Activated CD4-positive, alpha-beta T cell treated with anti-CD3 and anti-CD28 coated beads, Interleukin-2, amount 10 ng/mL, durations not matched to agents 7 days and 5 days (primary cell): ENCODE measurements at regions not wholly inside any gene's neighbourhood (a gene's known extent, or its start where the extent isn't known, plus 50 kb on each side); places are given as distances from the start of the nearest gene placed in this dataset.

Experiments
- CTCF ChIA-PET: fragments of 350-600 bp; sonication (Branson Sonifier 250); formaldehyde crosslinking; loops from one replicate; lab custom pipeline; 2021; ENCODE audit warnings: antibody characterized with exemption; lab: Charles Lee
- POLR2A ChIA-PET: fragments of 350-600 bp; sonication (Branson Sonifier 250); formaldehyde crosslinking; loops from one replicate; lab custom pipeline; 2021; ENCODE audit warnings: antibody characterized with exemption; lab: Charles Lee
- DNase-seq: peaks from one replicate; pipeline ENCODE4 v3.0.0-alpha.2; 2020
- H3K27ac Mint-ChIP-seq: one replicate; pipeline ENCODE4 v1.8.0; 2021; ENCODE audit warnings: mild to moderate bottlenecking, moderate library complexity, mixed read lengths
- H3K27me3 Mint-ChIP-seq: one replicate; pipeline ENCODE4 v1.8.0; 2021; ENCODE audit warnings: mixed read lengths
- H3K36me3 Mint-ChIP-seq: one replicate; pipeline ENCODE4 v1.8.0; 2021; ENCODE audit warnings: low read depth, mixed read lengths
- H3K4me1 Mint-ChIP-seq: one replicate; pipeline ENCODE4 v1.8.0; 2021; ENCODE audit warnings: mixed read lengths
- H3K4me3 Mint-ChIP-seq: one replicate; pipeline ENCODE4 v1.8.0; 2021; ENCODE audit warnings: mild to moderate bottlenecking, moderate library complexity, mixed read lengths
- H3K9me3 Mint-ChIP-seq: one replicate; pipeline ENCODE4 v1.8.0; 2021; ENCODE audit warnings: mixed read lengths

DNA sequence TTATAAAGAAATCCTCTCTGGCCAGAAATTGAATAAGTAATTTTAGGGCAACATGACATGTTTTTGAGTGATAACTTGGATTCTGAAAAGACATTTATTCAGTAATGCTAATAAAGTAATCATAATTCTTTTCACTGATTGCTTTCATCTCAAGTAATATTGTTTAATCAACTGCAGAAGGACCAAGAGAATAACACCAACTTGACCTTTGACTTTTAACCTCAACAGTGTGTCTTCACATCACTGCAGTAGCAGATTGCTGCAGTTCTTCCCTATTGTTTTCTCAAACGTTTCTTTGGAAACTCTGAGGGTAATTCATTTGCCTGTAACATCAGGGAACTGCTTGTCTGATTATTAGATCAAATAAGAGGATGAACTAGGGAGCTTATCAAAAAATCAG is 104.9 kb upstream of the UPP2 start:
- no peak overlapping the region for H3K4me3 Mint-ChIP-seq
- ChIA-PET CTCF (no interaction called here), POLR2A (no interaction called here)
- DNase-seq, result no peak
- H3K36me3 Mint-ChIP-seq, result no peaks in the 10 kb centered on the region
- H3K4me1 Mint-ChIP-seq, result no peaks in the 10 kb centered on the region
- peaks cover 5% of the 10 kb centered on the region for H3K9me3 Mint-ChIP-seq
- H3K27me3 Mint-ChIP-seq, result no peaks in the 10 kb centered on the region
- no peak overlapping the region for H3K27ac Mint-ChIP-seq

GRCh38 chr2:157995117-157995516 is 106.6 kb upstream of the UPP2 start:
- POLR2A ChIA-PET, result no interaction called here
- DNase-seq, result no peak
- no peaks in the 10 kb centered on the region for H3K27me3 Mint-ChIP-seq
- H3K27ac Mint-ChIP-seq, result no peak overlapping the region
- CTCF ChIA-PET, result no interaction called here
- no peaks in the 10 kb centered on the region for H3K36me3 Mint-ChIP-seq
- H3K4me1 Mint-ChIP-seq, result no peaks in the 10 kb centered on the region
- H3K9me3 Mint-ChIP-seq, result peaks cover 5% of the 10 kb centered on the region
- H3K4me3 Mint-ChIP-seq, result no peak overlapping the region

- no peak overlapping the region for H3K4me3 Mint-ChIP-seq
- no peak overlapping the region for H3K27ac Mint-ChIP-seq
- H3K4me1 Mint-ChIP-seq, result no peaks in the 10 kb centered on the region
- peaks cover 2% of the 10 kb centered on the region for H3K9me3 Mint-ChIP-seq
- H3K27me3 Mint-ChIP-seq, result no peaks in the 10 kb centered on the region
- CTCF ChIA-PET, result interaction anchor here (0.5 kb wide), 1 partner anchor 962 kb away, joined by 3 read pairs; no protein-coding TSS in a partner anchor
- POLR2A ChIA-PET, result no interaction called here
- no peaks in the 10 kb centered on the region for H3K36me3 Mint-ChIP-seq
- no peak for DNase-seq
Observed at GRCh38 chr2:157991932-157992331, 109.7 kb upstream of the UPP2 start.

DNA sequence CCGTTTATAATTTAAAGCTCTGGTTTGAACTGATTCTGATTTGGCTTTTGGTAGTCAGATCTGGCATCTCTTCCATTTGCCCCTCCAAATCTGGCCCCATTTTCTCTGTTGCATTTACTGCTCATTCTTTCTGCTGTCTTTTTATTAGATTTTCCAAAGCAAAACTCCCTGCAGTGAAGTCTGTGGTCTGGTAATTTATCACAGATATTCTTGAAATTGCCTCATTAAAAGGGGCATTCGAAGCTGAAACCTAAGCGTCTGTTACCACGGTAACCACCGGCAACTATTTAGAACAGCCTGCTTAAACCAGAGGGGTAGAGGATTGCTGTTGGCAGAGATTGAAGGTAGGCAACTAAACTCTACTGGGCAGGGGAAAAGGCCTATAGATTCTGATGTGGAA is 111.5 kb upstream of the UPP2 start:
- DNase-seq, result no peak
- no peaks in the 10 kb centered on the region for H3K27me3 Mint-ChIP-seq
- no peak overlapping the region for H3K4me3 Mint-ChIP-seq
- no peaks in the 10 kb centered on the region for H3K36me3 Mint-ChIP-seq
- POLR2A ChIA-PET, result no interaction called here
- no peak overlapping the region for H3K27ac Mint-ChIP-seq
- no peaks in the 10 kb centered on the region for H3K4me1 Mint-ChIP-seq
- peaks cover 6% of the 10 kb centered on the region for H3K9me3 Mint-ChIP-seq
- CTCF ChIA-PET, result no interaction called here

- no peak overlapping the region for H3K4me3 Mint-ChIP-seq
- CTCF ChIA-PET, result no interaction called here
- no peaks in the 10 kb centered on the region for H3K27me3 Mint-ChIP-seq
- no peaks in the 10 kb centered on the region for H3K36me3 Mint-ChIP-seq
- H3K9me3 Mint-ChIP-seq, result peaks cover 6% of the 10 kb centered on the region
- POLR2A ChIA-PET, result no interaction called here
- DNase-seq, result no peak
- H3K4me1 Mint-ChIP-seq, result no peaks in the 10 kb centered on the region
- no peak overlapping the region for H3K27ac Mint-ChIP-seq
Observed at GRCh38 chr2:157989227-157989626, 112.4 kb upstream of the UPP2 start.

GRCh38 chr2:157986761-157987160 is 110.6 kb upstream of the ACVR1 start:
- Mint-ChIP-seq H3K4me1 (no peaks in the 10 kb centered on the region), H3K27ac (no peak overlapping the region), H3K9me3 (peaks cover 17% of the 10 kb centered on the region), H3K4me3 (no peak overlapping the region), H3K36me3 (no peaks in the 10 kb centered on the region), H3K27me3 (peaks cover 4% of the 10 kb centered on the region)
- CTCF ChIA-PET, result interaction anchor here (0.6 to 1.4 kb wide), 2 partner anchors 15 to 122 kb away, joined by 3 to 4 read pairs; no protein-coding TSS in a partner anchor
- no peak for DNase-seq
- POLR2A ChIA-PET, result no interaction called here

DNA sequence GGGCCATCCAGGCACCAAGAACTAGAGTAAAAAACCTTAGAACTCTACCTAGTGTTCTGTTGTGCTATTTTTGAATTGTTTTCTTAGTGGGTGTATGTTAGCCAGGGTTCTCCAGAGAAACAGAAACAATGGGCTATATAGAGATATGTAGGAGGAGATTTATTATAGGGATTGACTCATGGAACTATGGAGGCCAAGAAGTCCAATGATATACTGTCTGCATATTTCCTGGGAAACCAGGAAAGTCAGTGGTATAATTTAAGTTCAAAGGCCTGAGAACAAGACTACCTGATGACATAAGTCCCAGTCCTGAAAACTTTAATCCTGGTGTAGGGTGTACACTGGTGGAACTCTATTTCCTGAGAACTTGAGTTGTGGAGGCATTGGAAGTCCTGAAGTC is 108.7 kb upstream of the ACVR1 start:
- no peak for DNase-seq
- Mint-ChIP-seq H3K9me3 (peaks cover 21% of the 10 kb centered on the region), H3K27me3 (peaks cover 4% of the 10 kb centered on the region), H3K36me3 (no peaks in the 10 kb centered on the region), H3K4me3 (no peak overlapping the region), H3K4me1 (no peaks in the 10 kb centered on the region), H3K27ac (no peak overlapping the region)
- CTCF ChIA-PET, result no interaction called here
- POLR2A ChIA-PET, result no interaction called here

DNA sequence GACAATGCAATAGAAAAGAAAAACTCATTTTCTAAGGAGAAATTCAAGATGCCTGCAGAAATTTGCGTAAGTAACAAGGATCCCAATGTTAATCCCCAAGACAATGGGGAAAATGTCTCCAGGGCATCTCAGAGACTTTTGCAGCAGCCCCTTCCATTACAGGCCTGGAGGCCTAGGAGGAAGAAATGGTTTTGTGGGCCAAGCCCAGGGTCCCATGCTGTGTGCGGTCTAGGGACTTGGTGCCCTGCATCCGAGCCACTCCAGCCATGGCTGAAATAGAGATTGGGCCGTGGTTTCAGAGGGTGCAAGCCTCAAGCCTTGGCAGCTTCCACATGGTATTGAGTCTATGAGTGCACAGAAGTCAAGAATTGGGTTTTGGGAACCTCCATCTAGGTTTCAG is 103.9 kb upstream of the ACVR1 start:
- H3K27me3 Mint-ChIP-seq, result peaks cover 4% of the 10 kb centered on the region
- H3K4me3 Mint-ChIP-seq, result no peak overlapping the region
- peaks cover 8% of the 10 kb centered on the region for H3K36me3 Mint-ChIP-seq
- ChIA-PET CTCF (interaction anchor here (0.7 kb wide), 1 partner anchor 33 kb away, joined by 3 read pairs; no protein-coding TSS in a partner anchor), POLR2A (no interaction called here)
- H3K27ac Mint-ChIP-seq, result no peak overlapping the region
- DNase-seq, result no peak
- H3K9me3 Mint-ChIP-seq, result peaks cover 32% of the 10 kb centered on the region
- no peaks in the 10 kb centered on the region for H3K4me1 Mint-ChIP-seq

DNA sequence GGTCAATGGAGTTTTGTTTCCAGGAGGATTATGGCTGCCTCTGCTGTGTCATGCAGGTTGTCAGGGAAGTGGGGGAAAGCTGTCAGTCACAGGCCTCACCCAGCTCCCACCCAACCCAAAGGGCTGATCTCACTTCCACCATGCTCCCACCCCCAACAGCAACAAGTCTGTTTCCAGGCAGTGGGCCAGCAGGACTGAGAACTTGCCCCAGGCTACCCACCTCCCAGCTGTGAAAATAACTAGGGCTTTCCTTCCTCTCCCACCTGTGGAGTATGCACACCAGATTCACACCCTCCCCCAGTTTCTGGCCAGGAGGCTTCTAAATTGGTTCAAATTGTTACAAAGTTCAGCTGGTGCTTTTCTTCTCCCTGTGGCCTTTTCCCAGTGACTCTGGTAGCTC is 95.6 kb upstream of the ACVR1 start:
- H3K4me3 Mint-ChIP-seq, result no peak overlapping the region
- H3K36me3 Mint-ChIP-seq, result no peaks in the 10 kb centered on the region
- peaks cover 4% of the 10 kb centered on the region for H3K9me3 Mint-ChIP-seq
- no peaks in the 10 kb centered on the region for H3K27me3 Mint-ChIP-seq
- no peaks in the 10 kb centered on the region for H3K4me1 Mint-ChIP-seq
- ChIA-PET POLR2A (no interaction called here), CTCF (interaction anchor here (1.1 kb wide), 1 partner anchor 10 kb away, joined by 5 read pairs; no protein-coding TSS in a partner anchor)
- no peak for DNase-seq
- no peak overlapping the region for H3K27ac Mint-ChIP-seq

DNA sequence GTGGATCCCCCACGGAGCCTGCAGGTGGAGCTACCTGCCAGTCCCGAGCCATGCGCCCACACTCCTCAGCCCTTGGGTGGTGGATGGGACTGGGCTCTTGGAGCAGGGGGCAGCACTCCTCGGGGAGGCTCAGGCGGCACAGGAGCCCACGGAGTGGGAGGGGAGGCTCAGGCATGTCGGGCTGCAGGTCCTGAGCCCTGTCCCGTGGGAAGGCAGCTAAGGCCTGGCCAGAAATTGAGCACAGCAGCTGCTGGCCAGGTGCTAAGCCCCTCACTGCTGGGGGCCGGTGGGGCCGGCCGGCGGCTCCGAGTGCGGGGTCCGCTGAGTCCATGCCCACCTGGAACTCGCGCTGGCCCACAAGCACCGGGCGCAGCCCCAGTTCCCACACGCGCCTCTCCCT is 91.7 kb upstream of the ACVR1 start:
- no peaks in the 10 kb centered on the region for H3K9me3 Mint-ChIP-seq
- H3K36me3 Mint-ChIP-seq, result no peaks in the 10 kb centered on the region
- ChIA-PET CTCF (interaction anchor here (1.2 kb wide), 1 partner anchor 13 kb away, joined by 3 read pairs; no protein-coding TSS in a partner anchor), POLR2A (no interaction called here)
- H3K4me1 Mint-ChIP-seq, result no peaks in the 10 kb centered on the region
- no peak overlapping the region for H3K27ac Mint-ChIP-seq
- no peak for DNase-seq
- no peak overlapping the region for H3K4me3 Mint-ChIP-seq
- H3K27me3 Mint-ChIP-seq, result no peaks in the 10 kb centered on the region

GRCh38 chr2:157959249-157959648 is 83.1 kb upstream of the ACVR1 start:
- Mint-ChIP-seq H3K27ac (no peak overlapping the region), H3K36me3 (no peaks in the 10 kb centered on the region), H3K4me3 (no peak overlapping the region), H3K27me3 (no peaks in the 10 kb centered on the region), H3K9me3 (peaks cover 28% of the 10 kb centered on the region), H3K4me1 (no peaks in the 10 kb centered on the region)
- POLR2A ChIA-PET, result no interaction called here
- CTCF ChIA-PET, result interaction anchor here (0.8 kb wide), 1 partner anchor 28 kb away, joined by 3 read pairs; no protein-coding TSS in a partner anchor
- no peak for DNase-seq

- no peaks in the 10 kb centered on the region for H3K27me3 Mint-ChIP-seq
- H3K27ac Mint-ChIP-seq, result no peak overlapping the region
- H3K4me1 Mint-ChIP-seq, result no peaks in the 10 kb centered on the region
- ChIA-PET CTCF (no interaction called here), POLR2A (no interaction called here)
- peaks cover 28% of the 10 kb centered on the region for H3K9me3 Mint-ChIP-seq
- no peak for DNase-seq
- no peak overlapping the region for H3K4me3 Mint-ChIP-seq
- no peaks in the 10 kb centered on the region for H3K36me3 Mint-ChIP-seq
Observed at GRCh38 chr2:157957596-157957995, 81.5 kb upstream of the ACVR1 start.

DNA sequence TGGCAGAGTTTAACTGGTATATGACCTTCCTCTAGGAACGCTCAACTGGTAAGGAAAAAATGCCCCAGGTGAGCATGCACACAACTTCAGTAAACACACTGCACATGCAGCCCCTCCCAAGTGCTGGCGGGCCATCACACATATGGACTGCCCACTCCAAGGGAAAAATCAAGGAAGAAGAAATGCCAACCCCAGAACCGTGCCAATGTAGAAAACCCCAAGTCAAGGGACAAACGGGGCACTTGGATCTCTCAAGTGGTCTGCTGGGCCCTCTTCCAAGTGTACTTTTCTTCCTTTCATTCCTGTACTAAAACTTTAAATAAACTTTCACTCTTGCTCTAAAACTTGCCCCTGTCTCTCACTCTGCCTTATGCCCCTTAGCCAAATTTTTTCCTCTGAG is 76.4 kb upstream of the ACVR1 start:
- ChIA-PET POLR2A (no interaction called here), CTCF (interaction anchor here (0.7 kb wide), 1 partner anchor 182 kb away, joined by 3 read pairs; no protein-coding TSS in a partner anchor)
- no peaks in the 10 kb centered on the region for H3K36me3 Mint-ChIP-seq

GRCh38 chr2:157948856-157949255 is 72.7 kb upstream of the ACVR1 start:
- no peaks in the 10 kb centered on the region for H3K27me3 Mint-ChIP-seq
- no peak for DNase-seq
- POLR2A ChIA-PET, result no interaction called here
- H3K36me3 Mint-ChIP-seq, result no peaks in the 10 kb centered on the region
- H3K4me1 Mint-ChIP-seq, result no peaks in the 10 kb centered on the region
- H3K27ac Mint-ChIP-seq, result no peak overlapping the region
- no peak overlapping the region for H3K4me3 Mint-ChIP-seq
- no peaks in the 10 kb centered on the region for H3K9me3 Mint-ChIP-seq
- CTCF ChIA-PET, result interaction anchor here (1.0 to 1.2 kb wide), 3 partner anchors 18 to 57 kb away, joined by 3 to 4 read pairs (median 3); no protein-coding TSS in a partner anchor

More for the DNA sequence above, 76.4 kb upstream of the ACVR1 start:
- H3K4me1 Mint-ChIP-seq, result no peaks in the 10 kb centered on the region
- no peak overlapping the region for H3K27ac Mint-ChIP-seq
- peaks cover 11% of the 10 kb centered on the region for H3K9me3 Mint-ChIP-seq
- DNase-seq, result no peak
- H3K4me3 Mint-ChIP-seq, result no peak overlapping the region
- no peaks in the 10 kb centered on the region for H3K27me3 Mint-ChIP-seq
